ENCODE measurements at regions not wholly inside any gene's neighbourhood (a gene's known extent, or its start where the extent isn't known, plus 50 kb on each side); places are given as distances from the start of the nearest gene placed in this dataset.
"Not testable (repeated sequence)": the region's sequence is repeated elsewhere in the genome, so short reads cannot be mapped to it uniquely, and the experiment has no call there.

- Histone ChIP-seq H3K9me3 (ENCODE audit: control insufficient read depth in 2 of 2, low read length in 2 of 2) (peaks cover 2% of the 10 kb centered on the region in 2 donors), H3K27me3 (ENCODE audit: control insufficient read depth in 2 of 2, insufficient read depth in 2 of 2, low read length in 2 of 2) (no peaks in the 10 kb centered on the region), H3K4me1 (ENCODE audit: control insufficient read depth in 2 of 2, insufficient read depth in 2 of 2, low read length in 2 of 2) (no peaks in the 10 kb centered on the region), H3K9ac (ENCODE audit: low read depth in 1 of 2, low read length in 2 of 2) (no peak overlapping the region), H3K27ac (ENCODE audit: low read depth in 2 of 2, low read length in 2 of 2) (no peak overlapping the region), H3K4me3 (ENCODE audit: low read length in 2 of 2) (no peak overlapping the region), H3K36me3 (ENCODE audit: control insufficient read depth in 2 of 2, insufficient read depth in 2 of 2, low read length in 2 of 2) (no peaks in the 10 kb centered on the region)
Observed at GRCh38 chr4:18627447-18628005, 606.0 kb upstream of the LCORL start.

DNA sequence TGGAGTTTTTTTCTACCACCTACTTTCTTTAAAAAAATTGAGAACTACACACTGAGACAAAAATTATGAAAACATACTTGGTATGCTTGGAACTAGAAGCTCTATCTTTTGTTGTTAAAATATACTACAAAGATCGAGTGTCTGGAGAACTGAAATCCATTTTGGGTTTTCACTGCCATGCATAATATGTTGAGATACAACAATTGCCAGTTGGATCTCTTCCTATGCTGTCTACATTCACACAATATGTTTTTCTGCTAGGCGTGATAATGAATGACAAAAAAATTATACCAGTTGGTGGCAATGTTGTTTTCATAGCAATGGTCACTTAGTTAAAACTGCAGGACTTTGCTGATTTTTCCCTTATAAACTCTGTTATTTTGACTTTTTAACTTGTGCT is 605.4 kb upstream of the LCORL start:
- Histone ChIP-seq H3K27ac (ENCODE audit: low read depth in 2 of 2, low read length in 2 of 2) (no peak overlapping the region), H3K9ac (ENCODE audit: low read depth in 1 of 2, low read length in 2 of 2) (no peak overlapping the region), H3K27me3 (ENCODE audit: control insufficient read depth in 2 of 2, insufficient read depth in 2 of 2, low read length in 2 of 2) (no peaks in the 10 kb centered on the region), H3K36me3 (ENCODE audit: control insufficient read depth in 2 of 2, insufficient read depth in 2 of 2, low read length in 2 of 2) (no peaks in the 10 kb centered on the region), H3K9me3 (ENCODE audit: control insufficient read depth in 2 of 2, low read length in 2 of 2) (peaks cover 2% of the 10 kb centered on the region in 2 donors), H3K4me1 (ENCODE audit: control insufficient read depth in 2 of 2, insufficient read depth in 2 of 2, low read length in 2 of 2) (no peaks in the 10 kb centered on the region), H3K4me3 (ENCODE audit: low read length in 2 of 2) (no peak overlapping the region)

- no peaks in the 10 kb centered on the region for H3K4me1 ChIP-seq (ENCODE audit: control insufficient read depth in 2 of 2, insufficient read depth in 2 of 2, low read length in 2 of 2)
- H3K27me3 ChIP-seq (ENCODE audit: control insufficient read depth in 2 of 2, insufficient read depth in 2 of 2, low read length in 2 of 2) = no peaks in the 10 kb centered on the region
- no peak overlapping the region for H3K27ac ChIP-seq (ENCODE audit: low read depth in 2 of 2, low read length in 2 of 2)
- H3K9me3 ChIP-seq (ENCODE audit: control insufficient read depth in 2 of 2, low read length in 2 of 2) = peaks cover 2% of the 10 kb centered on the region in 2 donors
- no peak overlapping the region for H3K4me3 ChIP-seq (ENCODE audit: low read length in 2 of 2)
- H3K9ac ChIP-seq (ENCODE audit: low read depth in 1 of 2, low read length in 2 of 2) = no peak overlapping the region
- H3K36me3 ChIP-seq (ENCODE audit: control insufficient read depth in 2 of 2, insufficient read depth in 2 of 2, low read length in 2 of 2) = no peaks in the 10 kb centered on the region
Observed at GRCh38 chr4:18626366-18626765, 604.8 kb upstream of the LCORL start.

- H3K4me1 ChIP-seq (ENCODE audit: control insufficient read depth in 2 of 2, insufficient read depth in 2 of 2, low read length in 2 of 2) = no peaks in the 10 kb centered on the region
- H3K27ac ChIP-seq (ENCODE audit: low read depth in 2 of 2, low read length in 2 of 2) = no peak overlapping the region
- H3K9me3 ChIP-seq (ENCODE audit: control insufficient read depth in 2 of 2, low read length in 2 of 2) = no peaks in the 10 kb centered on the region
- H3K9ac ChIP-seq (ENCODE audit: low read depth in 1 of 2, low read length in 2 of 2) = no peak overlapping the region
- no peaks in the 10 kb centered on the region for H3K27me3 ChIP-seq (ENCODE audit: control insufficient read depth in 2 of 2, insufficient read depth in 2 of 2, low read length in 2 of 2)
- no peaks in the 10 kb centered on the region for H3K36me3 ChIP-seq (ENCODE audit: control insufficient read depth in 2 of 2, insufficient read depth in 2 of 2, low read length in 2 of 2)
- no peak overlapping the region for H3K4me3 ChIP-seq (ENCODE audit: low read length in 2 of 2)
Observed at GRCh38 chr4:18621186-18621585, 599.6 kb upstream of the LCORL start.

- H3K9ac ChIP-seq (ENCODE audit: low read depth in 1 of 2, low read length in 2 of 2) = no peak overlapping the region
- H3K36me3 ChIP-seq (ENCODE audit: control insufficient read depth in 2 of 2, insufficient read depth in 2 of 2, low read length in 2 of 2) = no peaks in the 10 kb centered on the region
- H3K27ac ChIP-seq (ENCODE audit: low read depth in 2 of 2, low read length in 2 of 2) = no peak overlapping the region
- no peaks in the 10 kb centered on the region for H3K4me1 ChIP-seq (ENCODE audit: control insufficient read depth in 2 of 2, insufficient read depth in 2 of 2, low read length in 2 of 2)
- no peak overlapping the region for H3K4me3 ChIP-seq (ENCODE audit: low read length in 2 of 2)
- no peaks in the 10 kb centered on the region for H3K9me3 ChIP-seq (ENCODE audit: control insufficient read depth in 2 of 2, low read length in 2 of 2)
- H3K27me3 ChIP-seq (ENCODE audit: control insufficient read depth in 2 of 2, insufficient read depth in 2 of 2, low read length in 2 of 2) = no peaks in the 10 kb centered on the region
Observed at GRCh38 chr4:18616720-18617119, 595.2 kb upstream of the LCORL start.

- H3K9ac ChIP-seq (ENCODE audit: low read depth in 1 of 2, low read length in 2 of 2) = no peak overlapping the region
- no peaks in the 10 kb centered on the region for H3K9me3 ChIP-seq (ENCODE audit: control insufficient read depth in 2 of 2, low read length in 2 of 2)
- H3K27ac ChIP-seq (ENCODE audit: low read depth in 2 of 2, low read length in 2 of 2) = no peak overlapping the region
- H3K4me1 ChIP-seq (ENCODE audit: control insufficient read depth in 2 of 2, insufficient read depth in 2 of 2, low read length in 2 of 2) = no peaks in the 10 kb centered on the region
- no peaks in the 10 kb centered on the region for H3K27me3 ChIP-seq (ENCODE audit: control insufficient read depth in 2 of 2, insufficient read depth in 2 of 2, low read length in 2 of 2)
- no peak overlapping the region for H3K4me3 ChIP-seq (ENCODE audit: low read length in 2 of 2)
- H3K36me3 ChIP-seq (ENCODE audit: control insufficient read depth in 2 of 2, insufficient read depth in 2 of 2, low read length in 2 of 2) = no peaks in the 10 kb centered on the region
Observed at GRCh38 chr4:18611026-18611425, 589.5 kb upstream of the LCORL start.

DNA sequence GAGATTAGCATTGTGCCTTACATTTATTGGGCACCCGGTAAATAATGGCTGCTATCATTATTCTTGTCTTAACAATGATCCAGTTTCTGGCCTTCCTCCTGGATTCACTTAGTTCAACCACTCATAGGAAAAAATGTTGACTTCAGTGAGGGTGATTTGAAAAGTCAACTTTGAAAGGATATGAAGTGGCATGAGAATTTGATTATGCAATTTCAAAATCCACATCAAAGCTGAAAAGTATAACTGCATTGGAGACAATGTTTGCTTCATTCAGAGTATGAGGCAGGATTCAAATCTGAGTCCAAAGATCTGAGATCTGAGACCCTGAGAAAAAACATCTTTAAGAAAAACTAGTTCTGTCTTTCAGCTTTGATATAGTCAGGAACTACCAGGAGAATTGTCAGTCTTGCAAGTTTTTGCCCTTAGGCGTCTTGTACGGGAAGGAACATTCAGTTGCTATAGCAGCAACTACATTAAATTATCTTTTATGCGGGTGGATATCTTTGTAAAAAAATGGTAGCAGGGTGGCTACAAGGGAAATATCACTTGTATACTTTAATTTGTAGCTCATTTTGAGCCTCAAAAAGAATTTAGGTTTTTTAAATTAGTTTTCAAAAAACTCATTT is 587.5 kb upstream of the LCORL start:
- no peak overlapping the region for H3K27ac ChIP-seq (ENCODE audit: low read depth in 2 of 2, low read length in 2 of 2)
- no peaks in the 10 kb centered on the region for H3K9me3 ChIP-seq (ENCODE audit: control insufficient read depth in 2 of 2, low read length in 2 of 2)
- no peak overlapping the region for H3K4me3 ChIP-seq (ENCODE audit: low read length in 2 of 2)
- no peaks in the 10 kb centered on the region for H3K36me3 ChIP-seq (ENCODE audit: control insufficient read depth in 2 of 2, insufficient read depth in 2 of 2, low read length in 2 of 2)
- H3K9ac ChIP-seq (ENCODE audit: low read depth in 1 of 2, low read length in 2 of 2) = no peak overlapping the region
- H3K27me3 ChIP-seq (ENCODE audit: control insufficient read depth in 2 of 2, insufficient read depth in 2 of 2, low read length in 2 of 2) = no peaks in the 10 kb centered on the region
- no peaks in the 10 kb centered on the region for H3K4me1 ChIP-seq (ENCODE audit: control insufficient read depth in 2 of 2, insufficient read depth in 2 of 2, low read length in 2 of 2)

DNA sequence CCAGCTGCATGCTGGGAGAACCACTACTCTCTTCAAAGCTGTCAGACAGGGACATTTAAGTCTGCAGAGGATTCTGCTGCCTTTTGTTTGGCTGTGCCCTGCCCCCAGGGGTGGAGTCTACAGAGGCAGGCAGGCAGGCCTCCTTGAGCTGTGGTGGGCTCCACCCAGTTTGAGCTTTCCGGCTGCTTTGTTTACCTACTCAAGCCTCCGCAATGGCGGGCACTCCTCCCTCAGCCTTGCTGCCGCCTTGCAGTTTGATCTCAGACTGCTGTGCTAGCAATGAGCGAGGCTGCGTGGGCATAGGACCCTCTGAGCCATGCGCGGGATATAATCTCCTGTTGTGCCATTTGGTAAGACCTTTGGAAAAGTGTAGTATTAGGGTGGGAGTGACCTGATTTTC is 581.1 kb upstream of the LCORL start:
- H3K4me1 ChIP-seq (ENCODE audit: control insufficient read depth in 2 of 2, insufficient read depth in 2 of 2, low read length in 2 of 2); H3K36me3 ChIP-seq (ENCODE audit: control insufficient read depth in 2 of 2, insufficient read depth in 2 of 2, low read length in 2 of 2); H3K4me3 ChIP-seq (ENCODE audit: low read length in 2 of 2); H3K27ac ChIP-seq (ENCODE audit: low read depth in 2 of 2, low read length in 2 of 2); H3K9me3 ChIP-seq (ENCODE audit: control insufficient read depth in 2 of 2, low read length in 2 of 2); H3K9ac ChIP-seq (ENCODE audit: low read depth in 1 of 2, low read length in 2 of 2); H3K27me3 ChIP-seq (ENCODE audit: control insufficient read depth in 2 of 2, insufficient read depth in 2 of 2, low read length in 2 of 2): not testable (repeated sequence)

GRCh38 chr4:18593297-18594002 is 571.9 kb upstream of the LCORL start:
- no peaks in the 10 kb centered on the region for H3K9me3 ChIP-seq (ENCODE audit: control insufficient read depth in 2 of 2, low read length in 2 of 2)
- no peak overlapping the region for H3K4me3 ChIP-seq (ENCODE audit: low read length in 2 of 2)
- H3K4me1 ChIP-seq (ENCODE audit: control insufficient read depth in 2 of 2, insufficient read depth in 2 of 2, low read length in 2 of 2) = no peaks in the 10 kb centered on the region
- H3K36me3 ChIP-seq (ENCODE audit: control insufficient read depth in 2 of 2, insufficient read depth in 2 of 2, low read length in 2 of 2) = no peaks in the 10 kb centered on the region
- H3K27ac ChIP-seq (ENCODE audit: low read depth in 2 of 2, low read length in 2 of 2) = no peak overlapping the region
- H3K27me3 ChIP-seq (ENCODE audit: control insufficient read depth in 2 of 2, insufficient read depth in 2 of 2, low read length in 2 of 2) = peaks cover 0 to 6% of the 10 kb centered on the region in 2 donors
- H3K9ac ChIP-seq (ENCODE audit: low read depth in 1 of 2, low read length in 2 of 2) = no peak overlapping the region

- H3K4me1 ChIP-seq (ENCODE audit: control insufficient read depth in 2 of 2, insufficient read depth in 2 of 2, low read length in 2 of 2) = no peaks in the 10 kb centered on the region
Observed at GRCh38 chr4:18582841-18583240, 561.3 kb upstream of the LCORL start.

More at GRCh38 chr4:18582841-18583240, 561.3 kb upstream of the LCORL start:
- Histone ChIP-seq H3K27me3 (ENCODE audit: control insufficient read depth in 2 of 2, insufficient read depth in 2 of 2, low read length in 2 of 2) (no peaks in the 10 kb centered on the region), H3K36me3 (ENCODE audit: control insufficient read depth in 2 of 2, insufficient read depth in 2 of 2, low read length in 2 of 2) (no peaks in the 10 kb centered on the region), H3K4me3 (ENCODE audit: low read length in 2 of 2) (no peak overlapping the region), H3K9me3 (ENCODE audit: control insufficient read depth in 2 of 2, low read length in 2 of 2) (no peaks in the 10 kb centered on the region), H3K27ac (ENCODE audit: low read depth in 2 of 2, low read length in 2 of 2) (no peak overlapping the region), H3K9ac (ENCODE audit: low read depth in 1 of 2, low read length in 2 of 2) (no peak overlapping the region)

All from mucosa of rectum (tissue), 2 donors.